Thyroid gland (tissue), 4 donors: ENCODE measurements at regions not wholly inside any gene's neighbourhood (a gene's known extent, or its start where the extent isn't known, plus 50 kb on each side); places are given as distances from the start of the nearest gene placed in this dataset.

Experiments used
- POLR2A ChIP-seq, 2 donors: fragments of 450-650 bp; IDR thresholded peaks; one replicate each; pipeline ENCODE4 v1.6.1; 2017; ENCODE audit warnings: antibody characterized with exemption in 2 of 2, mild to moderate bottlenecking in 2 of 2, moderate library complexity in 1 of 2
- TF ChIP-seq, protein P1 (sequence below), 6 experiments: fragments of 200-600 bp in 3 of 6; fragments of 450-650 bp in 3 of 6; sonication (generic) in 3 of 6; IDR thresholded peaks; one replicate each; pipeline ENCODE4 v1.5.1; 2016 to 2019; ENCODE audit warnings: antibody characterized with exemption in 6 of 6, mild to moderate bottlenecking in 2 of 6, inconsistent platforms in 1 of 6, moderate library complexity in 1 of 6

DNA sequence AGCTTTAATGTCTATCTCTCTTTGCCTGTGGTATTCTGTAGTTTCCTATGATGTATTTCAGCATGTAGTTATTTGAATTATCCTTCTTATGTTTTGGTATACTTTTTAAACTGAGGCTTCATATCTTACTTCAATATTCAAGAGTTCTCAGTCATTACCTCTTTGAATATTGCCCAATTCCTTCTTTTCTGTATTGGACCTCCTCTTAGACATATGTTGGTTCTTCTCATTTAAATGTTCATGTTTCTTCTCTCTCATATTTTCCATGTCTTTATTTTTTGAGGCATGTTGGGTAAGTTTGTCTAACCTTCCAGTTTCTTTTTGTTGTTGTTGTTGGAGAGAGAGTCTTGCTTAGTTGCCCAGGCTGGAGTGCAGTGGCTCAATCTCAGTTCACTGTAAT is 140.6 kb downstream of the MRPS6 start:
- TF ChIP-seq POLR2A (IDR thresholded peaks at IDR 0.05), result no peak
- TF ChIP-seq, protein P1, sequence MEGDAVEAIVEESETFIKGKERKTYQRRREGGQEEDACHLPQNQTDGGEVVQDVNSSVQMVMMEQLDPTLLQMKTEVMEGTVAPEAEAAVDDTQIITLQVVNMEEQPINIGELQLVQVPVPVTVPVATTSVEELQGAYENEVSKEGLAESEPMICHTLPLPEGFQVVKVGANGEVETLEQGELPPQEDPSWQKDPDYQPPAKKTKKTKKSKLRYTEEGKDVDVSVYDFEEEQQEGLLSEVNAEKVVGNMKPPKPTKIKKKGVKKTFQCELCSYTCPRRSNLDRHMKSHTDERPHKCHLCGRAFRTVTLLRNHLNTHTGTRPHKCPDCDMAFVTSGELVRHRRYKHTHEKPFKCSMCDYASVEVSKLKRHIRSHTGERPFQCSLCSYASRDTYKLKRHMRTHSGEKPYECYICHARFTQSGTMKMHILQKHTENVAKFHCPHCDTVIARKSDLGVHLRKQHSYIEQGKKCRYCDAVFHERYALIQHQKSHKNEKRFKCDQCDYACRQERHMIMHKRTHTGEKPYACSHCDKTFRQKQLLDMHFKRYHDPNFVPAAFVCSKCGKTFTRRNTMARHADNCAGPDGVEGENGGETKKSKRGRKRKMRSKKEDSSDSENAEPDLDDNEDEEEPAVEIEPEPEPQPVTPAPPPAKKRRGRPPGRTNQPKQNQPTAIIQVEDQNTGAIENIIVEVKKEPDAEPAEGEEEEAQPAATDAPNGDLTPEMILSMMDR (IDR thresholded peaks at IDR 0.05), result no peak
